Astrocyte of the spinal cord (primary cell): ENCODE measurements at regions not wholly inside any gene's neighbourhood (a gene's known extent, or its start where the extent isn't known, plus 50 kb on each side); places are given as distances from the start of the nearest gene placed in this dataset.

Source experiments
- DNase-seq: peaks from one replicate; pipeline ENCODE4 v3.0.0; 2011; ENCODE audit warnings: low read depth, low spot score
- H3K4me3 ChIP-seq: 2 replicates; pipeline ENCODE4 v1.5.1; 2011; ENCODE audit warnings: low read depth, mild to moderate bottlenecking, low read length, moderate library complexity
- in situ Hi-C: cut with HindIII; loops from 2 replicates; pipeline ENCODE4 v1.10.0; 2017; ENCODE audit warnings: low sequenced_read_pairs
- TF ChIP-seq, protein P1 (sequence below): IDR thresholded peaks from 2 replicates; pipeline ENCODE4 v1.5.1; 2012; ENCODE audit warnings: low read depth, mild to moderate bottlenecking, low read length, inconsistent platforms

DNA sequence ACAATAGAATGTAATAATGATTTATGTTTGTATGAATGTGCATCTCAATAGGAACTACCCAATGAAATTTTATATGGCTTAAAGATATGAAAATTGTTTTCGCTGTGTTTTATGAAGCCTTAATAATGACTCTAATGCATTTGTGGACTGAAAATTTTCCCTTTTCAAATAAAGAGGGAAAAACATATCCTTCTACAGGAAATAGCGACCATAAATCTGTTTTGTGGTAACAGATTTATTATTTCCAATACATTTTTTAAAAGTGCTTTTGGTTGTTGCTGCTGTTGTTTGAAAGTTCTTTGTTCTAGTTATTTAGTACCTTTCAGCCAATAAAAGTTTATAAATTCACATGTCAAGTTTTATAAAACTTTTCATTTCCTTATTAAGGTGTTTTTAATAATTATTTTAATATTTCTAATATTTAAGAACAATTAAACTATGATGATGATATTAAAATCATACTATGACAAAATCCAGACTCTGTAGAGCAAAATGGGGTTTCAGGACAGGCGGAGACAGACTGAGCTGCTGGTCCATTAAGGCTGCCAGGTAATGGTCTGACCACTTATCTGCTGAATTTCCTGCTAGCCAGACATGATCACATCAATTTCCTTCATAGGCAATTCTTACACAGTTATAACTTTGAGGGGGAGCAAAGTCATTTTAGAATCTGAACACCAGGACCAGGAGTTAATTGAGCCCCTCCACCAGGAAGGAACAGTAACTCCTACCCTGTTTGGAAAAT, 65.7 kb upstream of the NEUROD1 start:
- in situ Hi-C loops: no loop called here
- no peak for DNase-seq
- TF ChIP-seq, protein P1, sequence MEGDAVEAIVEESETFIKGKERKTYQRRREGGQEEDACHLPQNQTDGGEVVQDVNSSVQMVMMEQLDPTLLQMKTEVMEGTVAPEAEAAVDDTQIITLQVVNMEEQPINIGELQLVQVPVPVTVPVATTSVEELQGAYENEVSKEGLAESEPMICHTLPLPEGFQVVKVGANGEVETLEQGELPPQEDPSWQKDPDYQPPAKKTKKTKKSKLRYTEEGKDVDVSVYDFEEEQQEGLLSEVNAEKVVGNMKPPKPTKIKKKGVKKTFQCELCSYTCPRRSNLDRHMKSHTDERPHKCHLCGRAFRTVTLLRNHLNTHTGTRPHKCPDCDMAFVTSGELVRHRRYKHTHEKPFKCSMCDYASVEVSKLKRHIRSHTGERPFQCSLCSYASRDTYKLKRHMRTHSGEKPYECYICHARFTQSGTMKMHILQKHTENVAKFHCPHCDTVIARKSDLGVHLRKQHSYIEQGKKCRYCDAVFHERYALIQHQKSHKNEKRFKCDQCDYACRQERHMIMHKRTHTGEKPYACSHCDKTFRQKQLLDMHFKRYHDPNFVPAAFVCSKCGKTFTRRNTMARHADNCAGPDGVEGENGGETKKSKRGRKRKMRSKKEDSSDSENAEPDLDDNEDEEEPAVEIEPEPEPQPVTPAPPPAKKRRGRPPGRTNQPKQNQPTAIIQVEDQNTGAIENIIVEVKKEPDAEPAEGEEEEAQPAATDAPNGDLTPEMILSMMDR: no peak
- no peak overlapping the region for H3K4me3 ChIP-seq

DNA sequence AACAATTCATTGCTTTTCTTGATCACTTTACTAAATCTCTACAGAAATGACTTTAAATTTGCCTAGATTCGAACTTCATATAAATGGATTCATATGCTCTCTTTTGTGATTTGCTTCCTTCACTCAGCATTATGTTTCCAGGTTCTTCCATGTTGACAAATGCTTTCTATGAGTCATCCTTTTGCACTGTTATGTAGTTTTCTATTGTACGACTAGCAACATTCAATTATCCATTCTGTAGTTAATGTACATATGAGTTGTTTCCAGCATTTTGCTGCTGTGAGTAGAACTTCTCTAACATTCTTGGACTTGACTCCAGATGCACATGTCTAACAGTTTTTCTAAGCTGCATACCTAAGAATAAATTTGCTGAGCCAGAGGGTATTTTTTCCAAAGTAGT, 66.5 kb upstream of the NEUROD1 start:
- no peak for DNase-seq
- in situ Hi-C loops: no loop called here
- TF ChIP-seq, protein P1: no peak
- no peak overlapping the region for H3K4me3 ChIP-seq

DNA sequence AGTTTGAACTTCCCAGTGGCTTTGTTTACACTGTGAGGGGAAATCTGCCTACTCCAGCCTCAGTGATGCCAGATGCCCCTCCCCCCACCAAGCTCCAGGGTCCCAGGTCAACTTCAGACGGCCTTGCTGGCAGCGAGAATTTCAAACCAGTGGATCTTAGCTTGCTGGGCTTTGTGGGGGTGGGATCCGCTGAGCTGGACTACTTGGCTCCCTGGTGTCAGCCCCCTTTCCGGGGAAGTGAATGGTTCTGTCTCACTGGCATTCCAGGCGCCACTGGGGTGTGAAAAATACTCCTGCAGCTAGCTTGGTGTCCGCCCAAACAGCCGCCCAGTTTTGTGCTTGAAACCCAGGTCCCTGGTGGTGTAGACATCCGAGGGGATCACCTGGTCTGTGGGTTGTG, 70.0 kb upstream of the NEUROD1 start:
- no peak overlapping the region for H3K4me3 ChIP-seq
- no peak for DNase-seq
- in situ Hi-C loops: no loop called here
- TF ChIP-seq, protein P1: no peak

DNA sequence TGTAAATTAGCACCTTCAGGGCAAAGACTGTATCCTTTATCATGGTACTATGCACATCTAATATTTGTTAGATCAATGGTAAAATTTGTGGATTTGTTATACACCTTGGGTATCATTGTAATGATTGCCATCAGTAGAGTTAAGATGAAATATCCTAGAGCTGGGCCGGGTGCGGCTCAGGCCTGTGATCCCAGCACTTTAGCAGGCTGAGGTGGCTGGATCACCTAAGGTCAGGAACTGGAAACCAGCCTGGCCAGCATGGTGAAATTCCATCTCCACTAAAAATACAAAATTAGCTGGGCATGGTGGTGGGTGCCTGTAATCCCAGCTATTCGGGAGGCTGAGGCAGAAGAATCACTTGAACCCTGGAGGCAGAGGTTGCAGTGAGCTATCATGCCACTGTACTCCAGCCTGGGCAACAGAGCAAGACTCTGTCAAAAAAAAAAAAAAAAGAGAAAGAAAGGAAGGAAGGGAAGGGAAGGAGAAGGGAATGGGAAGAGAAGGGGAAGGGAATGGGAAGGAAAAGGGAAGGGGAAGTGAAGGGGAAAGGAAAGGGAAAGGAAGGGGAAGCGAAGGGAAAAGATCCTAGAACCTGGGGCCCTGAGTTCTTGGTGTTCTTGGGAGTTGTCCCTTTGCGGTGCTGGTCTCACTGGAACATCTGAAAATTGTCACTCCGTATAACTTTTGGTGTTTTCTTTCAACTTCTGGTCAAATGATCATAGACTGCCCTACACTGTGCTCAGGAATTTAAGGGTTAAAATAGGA, 71.1 kb upstream of the NEUROD1 start:
- DNase-seq: no peak
- no peak overlapping the region for H3K4me3 ChIP-seq
- in situ Hi-C loops: no loop called here
- TF ChIP-seq, protein P1: no peak

DNA sequence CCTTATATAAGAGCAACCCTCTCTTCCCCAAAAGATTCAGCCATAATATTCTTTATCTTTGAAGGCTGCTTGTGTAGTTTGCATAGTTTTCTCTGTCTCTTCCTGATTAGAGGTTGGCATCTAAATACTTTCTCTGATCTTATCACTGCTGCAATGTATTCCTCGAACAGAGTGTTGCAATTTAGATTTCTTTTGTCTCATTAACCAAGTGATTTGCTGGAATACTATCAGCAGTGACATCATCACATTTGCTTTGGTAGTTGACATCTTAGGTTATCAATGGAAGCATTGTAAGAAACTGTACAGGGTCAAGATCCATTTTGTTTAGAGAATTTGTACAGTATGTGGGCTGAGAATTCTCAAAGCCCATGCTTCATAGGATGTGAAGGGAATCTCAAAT, 72.0 kb upstream of the NEUROD1 start:
- no peak overlapping the region for H3K4me3 ChIP-seq
- no peak for DNase-seq
- TF ChIP-seq, protein P1: no peak
- in situ Hi-C loops: no loop called here

DNA sequence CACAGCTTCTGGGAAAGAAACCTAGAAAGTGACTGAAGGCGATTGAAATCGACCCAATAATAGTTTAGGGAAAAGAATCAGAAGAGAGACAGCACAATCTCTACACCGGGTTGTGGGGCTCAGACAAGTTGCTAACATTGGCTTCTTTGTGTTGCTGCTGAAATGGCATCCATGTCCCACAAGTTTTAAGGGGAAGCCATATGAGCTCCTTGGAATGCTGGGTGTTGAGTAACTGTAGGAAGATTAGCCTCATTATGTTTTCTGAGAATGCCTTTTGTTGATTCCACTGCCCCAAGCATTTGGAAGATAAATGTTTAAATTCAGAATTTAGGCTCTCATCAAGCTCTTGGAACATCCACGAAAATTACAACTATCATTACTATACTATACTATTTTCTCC, 73.4 kb upstream of the NEUROD1 start:
- H3K4me3 ChIP-seq: no peak overlapping the region
- TF ChIP-seq, protein P1: no peak
- DNase-seq: no peak
- in situ Hi-C loops: no loop called here
